RWPE2 (cell line): ENCODE measurements at regions not wholly inside any gene's neighbourhood (a gene's known extent, or its start where the extent isn't known, plus 50 kb on each side); places are given as distances from the start of the nearest gene placed in this dataset.

Source experiments
- ATAC-seq: fragments of 200-7000 bp; cut with Tn5 transposase; 3 replicates; pipeline ENCODE4 v1.9.1; 2021; ENCODE audit warnings: low read depth
- DNase-seq: peaks from one replicate; pipeline ENCODE4 v3.0.0-alpha.2; 2020; ENCODE audit warnings: low spot score
- H3K27ac ChIP-seq: fragments of 450-650 bp; 2 replicates; pipeline ENCODE4 v1.5.1; 2017; ENCODE audit warnings: mild to moderate bottlenecking; ENCODE audit not compliant: poor library complexity, severe bottlenecking
- H3K27me3 ChIP-seq: fragments of 250-450 bp; sonication (Bioruptor Pico); 2 replicates; pipeline ENCODE4 v1.5.1; 2021; ENCODE audit warnings: mild to moderate bottlenecking, moderate library complexity; ENCODE audit not compliant: insufficient read depth, poor library complexity, severe bottlenecking
- H3K36me3 ChIP-seq: fragments of 250-450 bp; sonication (Bioruptor Pico); 2 replicates; pipeline ENCODE4 v1.5.1; 2020; ENCODE audit warnings: low read depth, mild to moderate bottlenecking, moderate library complexity
- H3K4me1 ChIP-seq: fragments of 250-450 bp; sonication (Bioruptor Pico); 2 replicates; pipeline ENCODE4 v1.5.1; 2021; ENCODE audit warnings: mild to moderate bottlenecking, moderate library complexity; ENCODE audit not compliant: insufficient read depth, poor library complexity, severe bottlenecking
- H3K4me3 ChIP-seq: fragments of 250-450 bp; sonication (Bioruptor Pico); 2 replicates; pipeline ENCODE4 v1.5.1; 2021; ENCODE audit warnings: mild to moderate bottlenecking, moderate library complexity; ENCODE audit not compliant: severe bottlenecking
- H3K9me3 ChIP-seq: fragments of 250-450 bp; sonication (Bioruptor Pico); 2 replicates; pipeline ENCODE4 v1.5.1; 2021; ENCODE audit warnings: mild to moderate bottlenecking, moderate library complexity; ENCODE audit not compliant: severe bottlenecking
- TF ChIP-seq, protein P1 (sequence below): fragments of 450-650 bp; IDR thresholded peaks from one replicate; pipeline ENCODE4 v1.5.1; 2017; ENCODE audit warnings: mild to moderate bottlenecking, moderate library complexity; ENCODE audit not compliant: poor library complexity, severe bottlenecking

DNA sequence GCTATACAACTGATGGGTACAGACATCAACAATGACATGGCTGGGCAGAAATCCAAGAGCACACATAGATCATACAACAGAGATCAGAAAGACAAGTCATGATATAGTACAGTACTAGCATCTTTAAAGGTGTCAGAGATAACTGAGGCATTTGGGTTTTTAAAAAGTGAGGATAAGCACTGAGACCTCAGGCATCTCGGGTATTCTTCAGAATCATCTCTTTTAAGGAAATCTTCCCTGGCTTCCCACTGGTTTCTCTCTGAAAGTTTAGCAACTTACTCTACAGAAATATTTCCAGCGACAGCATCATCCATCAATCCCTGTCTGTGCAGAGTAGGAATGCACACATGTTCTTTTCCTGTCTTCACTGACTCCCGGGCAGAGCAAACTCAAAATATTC lies 93.2 kb upstream of the PARP11 start:
- H3K27ac ChIP-seq = no peak overlapping the region
- TF ChIP-seq, protein P1, sequence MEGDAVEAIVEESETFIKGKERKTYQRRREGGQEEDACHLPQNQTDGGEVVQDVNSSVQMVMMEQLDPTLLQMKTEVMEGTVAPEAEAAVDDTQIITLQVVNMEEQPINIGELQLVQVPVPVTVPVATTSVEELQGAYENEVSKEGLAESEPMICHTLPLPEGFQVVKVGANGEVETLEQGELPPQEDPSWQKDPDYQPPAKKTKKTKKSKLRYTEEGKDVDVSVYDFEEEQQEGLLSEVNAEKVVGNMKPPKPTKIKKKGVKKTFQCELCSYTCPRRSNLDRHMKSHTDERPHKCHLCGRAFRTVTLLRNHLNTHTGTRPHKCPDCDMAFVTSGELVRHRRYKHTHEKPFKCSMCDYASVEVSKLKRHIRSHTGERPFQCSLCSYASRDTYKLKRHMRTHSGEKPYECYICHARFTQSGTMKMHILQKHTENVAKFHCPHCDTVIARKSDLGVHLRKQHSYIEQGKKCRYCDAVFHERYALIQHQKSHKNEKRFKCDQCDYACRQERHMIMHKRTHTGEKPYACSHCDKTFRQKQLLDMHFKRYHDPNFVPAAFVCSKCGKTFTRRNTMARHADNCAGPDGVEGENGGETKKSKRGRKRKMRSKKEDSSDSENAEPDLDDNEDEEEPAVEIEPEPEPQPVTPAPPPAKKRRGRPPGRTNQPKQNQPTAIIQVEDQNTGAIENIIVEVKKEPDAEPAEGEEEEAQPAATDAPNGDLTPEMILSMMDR = no peak
- no peaks in the 10 kb centered on the region for H3K9me3 ChIP-seq
- no peak for DNase-seq
- H3K36me3 ChIP-seq = no peaks in the 10 kb centered on the region
- no peak for ATAC-seq
- no peak overlapping the region for H3K4me3 ChIP-seq
- peaks cover 2% of the 10 kb centered on the region for H3K4me1 ChIP-seq
- no peaks in the 10 kb centered on the region for H3K27me3 ChIP-seq

DNA sequence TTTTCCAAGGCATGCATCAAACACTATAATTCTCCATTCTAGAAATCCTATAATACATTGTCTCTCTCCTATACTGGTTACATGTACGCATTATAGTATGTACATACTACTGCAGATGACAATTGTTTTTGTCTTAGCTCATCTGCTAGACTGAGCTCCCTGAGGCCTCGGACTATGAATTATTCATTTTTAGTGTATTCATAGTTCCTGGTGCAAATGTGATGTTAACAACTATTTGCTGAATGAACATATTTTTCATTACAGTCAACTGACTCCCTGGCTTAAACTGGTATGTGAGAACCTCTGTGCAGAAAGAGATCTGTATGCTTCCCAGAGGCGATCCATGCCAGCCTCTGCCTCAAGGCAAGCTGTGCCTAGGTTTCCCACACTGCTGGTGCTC lies 91.8 kb upstream of the PARP11 start:
- TF ChIP-seq, protein P1 = no peak
- Histone ChIP-seq H3K36me3 (no peaks in the 10 kb centered on the region), H3K4me3 (no peak overlapping the region), H3K27ac (no peak overlapping the region), H3K9me3 (no peaks in the 10 kb centered on the region), H3K27me3 (no peaks in the 10 kb centered on the region), H3K4me1 (peaks cover 3% of the 10 kb centered on the region)
- no peak for ATAC-seq
- DNase-seq = no peak

DNA sequence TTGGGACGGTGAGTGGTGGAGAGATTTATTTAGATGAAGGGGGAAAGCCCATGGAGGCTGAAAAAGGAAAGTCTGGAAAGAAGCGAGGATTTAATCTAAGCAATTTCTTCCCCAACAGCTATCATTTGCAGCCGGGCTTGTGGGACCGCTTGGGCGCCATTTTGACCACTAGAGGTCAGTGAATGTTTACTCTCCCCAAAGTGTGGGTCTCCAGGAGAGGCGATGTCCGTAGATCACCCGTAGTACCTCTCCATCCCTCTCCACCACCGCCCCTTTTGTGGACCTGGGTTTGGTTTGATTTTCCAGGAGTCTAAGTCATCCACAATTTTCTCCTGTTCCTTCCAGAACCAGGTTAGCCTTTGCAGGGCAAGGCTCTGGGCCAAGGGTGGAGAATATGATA lies 91.2 kb upstream of the PARP11 start:
- Histone ChIP-seq H3K4me1 (peaks cover 3% of the 10 kb centered on the region), H3K36me3 (no peaks in the 10 kb centered on the region), H3K27me3 (no peaks in the 10 kb centered on the region), H3K4me3 (no peak overlapping the region), H3K9me3 (no peaks in the 10 kb centered on the region), H3K27ac (no peak overlapping the region)
- DNase-seq = no peak
- ATAC-seq = no peak
- TF ChIP-seq, protein P1 = peak; percentile 31

DNA sequence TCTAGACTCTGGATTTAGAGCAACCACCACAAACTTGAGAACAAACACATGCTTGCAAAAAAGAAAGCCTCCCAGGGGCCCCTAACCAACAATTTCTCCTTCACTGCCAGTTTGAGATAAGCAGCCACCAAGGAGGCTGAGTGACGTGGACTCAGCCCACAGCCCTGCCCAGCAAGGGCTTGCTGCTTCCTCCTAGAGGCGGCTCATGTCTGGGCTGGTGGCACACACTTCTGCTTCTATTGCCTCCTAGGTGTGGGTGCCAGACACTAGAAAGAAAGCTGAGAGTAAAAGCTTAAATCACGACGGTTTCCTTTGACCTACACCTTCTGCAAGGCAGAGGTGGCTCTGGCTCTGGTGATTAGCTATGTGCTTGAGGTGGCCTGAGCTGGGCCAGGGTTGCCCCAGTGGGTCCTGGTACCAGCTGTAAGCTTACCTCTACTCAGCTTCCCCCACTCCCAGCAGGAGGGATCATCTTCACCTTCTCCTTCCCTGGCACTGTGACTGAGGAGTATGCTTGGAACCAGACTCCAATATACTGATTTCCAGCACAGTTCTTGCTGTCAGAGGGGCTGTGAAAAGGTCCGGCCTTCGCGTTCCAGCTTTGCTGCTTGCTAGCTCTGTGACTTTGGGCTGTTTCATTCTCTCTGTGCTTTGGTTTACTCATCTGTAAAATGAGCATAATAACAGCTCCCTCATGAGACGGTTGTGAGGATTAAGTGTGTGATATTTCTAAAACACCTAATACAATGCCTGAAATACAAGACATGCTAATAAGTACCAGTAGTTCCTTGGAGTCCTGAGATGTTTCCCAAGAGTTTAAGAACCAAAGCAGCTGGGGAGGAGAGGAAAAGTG lies 89.7 kb upstream of the PARP11 start:
- no peaks in the 10 kb centered on the region for H3K27me3 ChIP-seq
- no peak for ATAC-seq
- TF ChIP-seq, protein P1 = no peak
- H3K36me3 ChIP-seq = no peaks in the 10 kb centered on the region
- DNase-seq = no peak
- H3K9me3 ChIP-seq = no peaks in the 10 kb centered on the region
- peaks cover 3% of the 10 kb centered on the region for H3K4me1 ChIP-seq
- H3K4me3 ChIP-seq = no peak overlapping the region
- no peak overlapping the region for H3K27ac ChIP-seq

DNA sequence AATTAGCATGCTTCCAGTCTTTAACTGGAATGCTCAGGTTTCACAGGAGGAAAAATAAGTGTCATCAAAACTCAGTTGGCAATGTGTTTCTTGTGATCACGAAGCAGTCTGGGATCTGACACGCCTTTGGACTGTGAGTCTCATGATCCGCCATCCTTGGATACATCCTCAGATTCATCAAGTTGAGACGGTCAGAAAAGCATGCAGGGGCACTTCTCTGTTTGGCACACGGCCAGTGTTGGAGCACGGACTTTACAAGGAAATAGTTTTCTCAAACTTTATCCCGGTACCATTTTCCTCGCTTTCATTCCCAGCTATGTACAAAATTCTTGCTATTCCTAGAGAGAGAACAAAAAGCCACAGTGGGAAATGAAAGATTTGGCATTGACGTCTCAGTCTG lies 88.4 kb upstream of the PARP11 start:
- Histone ChIP-seq H3K4me1 (peaks cover 3% of the 10 kb centered on the region), H3K27ac (no peak overlapping the region), H3K27me3 (no peaks in the 10 kb centered on the region), H3K36me3 (no peaks in the 10 kb centered on the region), H3K4me3 (no peak overlapping the region), H3K9me3 (no peaks in the 10 kb centered on the region)
- DNase-seq (no peak), ATAC-seq (no peak)
- TF ChIP-seq, protein P1 = no peak
